B cell (primary cell): ENCODE measurements at regions not wholly inside any gene's neighbourhood (a gene's known extent, or its start where the extent isn't known, plus 50 kb on each side); places are given as distances from the start of the nearest gene placed in this dataset.
"Not testable (repeated sequence)": the region's sequence is repeated elsewhere in the genome, so short reads cannot be mapped to it uniquely, and the experiment has no call there.

Experiments
- ATAC-seq: fragments of 200-7000 bp; cut with Tn5 transposase; one replicate; pipeline ENCODE4 v1.10.0; 2021; ENCODE audit warnings: low read depth, mild to moderate bottlenecking, moderate number of reproducible peaks, moderate library complexity
- CTCF ChIA-PET: fragments of 350-600 bp; sonication (Branson Sonifier 250); formaldehyde crosslinking; loops from one replicate; lab custom pipeline; 2021; ENCODE audit warnings: antibody characterized with exemption, inconsistent platforms; lab: Charles Lee
- POLR2A ChIA-PET: fragments of 350-600 bp; sonication (Branson Sonifier 250); formaldehyde crosslinking; loops from one replicate; lab custom pipeline; 2021; ENCODE audit warnings: antibody characterized with exemption; lab: Charles Lee
- DNase-seq: peaks from one replicate; pipeline ENCODE4 v3.0.0; 2013
- H2AFZ ChIP-seq: 2 replicates; pipeline ENCODE4 v1.6.1; 2012; ENCODE audit warnings: mild to moderate bottlenecking, low read depth, low read length; ENCODE audit not compliant: insufficient read depth, poor library complexity, severe bottlenecking
- H3K27ac ChIP-seq, 2 donors: 1 replicate in 1 of 2; 2 replicates in 1 of 2; pipeline ENCODE4 v1.5.1; 2012 to 2013; ENCODE audit warnings: low read length in 2 of 2, mild to moderate bottlenecking in 2 of 2, moderate library complexity in 1 of 2
- H3K27me3 ChIP-seq, 4 experiments: fragments of 200-600 bp in 1 of 4; sonication (generic) in 1 of 4; replicated peaks in 1 of 4; 1 replicate in 2 of 4; 2 replicates in 2 of 4; pipeline versions ENCODE4 v1.6.1 to v1.7.0; 2013 to 2016; ENCODE audit warnings: low read length in 3 of 4, mild to moderate bottlenecking in 2 of 4, mixed read lengths in 1 of 4, moderate library complexity in 1 of 4; ENCODE audit not compliant: insufficient read depth in 4 of 4, control insufficient read depth in 3 of 4; ENCODE audit errors: control extremely low read depth in 1 of 4
- H3K36me3 ChIP-seq, 2 experiments: replicated peaks in 1 of 2; 1 replicate in 1 of 2; 2 replicates in 1 of 2; pipeline versions ENCODE4 v1.6.1 to v1.7.1; 2013; ENCODE audit warnings: low read length in 1 of 2; ENCODE audit not compliant: insufficient read depth in 2 of 2, control insufficient read depth in 1 of 2; ENCODE audit errors: control extremely low read depth in 1 of 2, extremely low read depth in 1 of 2
- H3K4me1 ChIP-seq, 2 donors: fragments of 200-600 bp in 1 of 2; sonication (generic) in 1 of 2; 1 replicate in 1 of 2; 2 replicates in 1 of 2; pipeline versions ENCODE4 v1.5.1 to v1.6.1; 2013 to 2017; ENCODE audit warnings: low read length in 2 of 2; ENCODE audit not compliant: control insufficient read depth in 2 of 2, insufficient read depth in 2 of 2
- H3K4me2 ChIP-seq: replicated peaks from 2 replicates; pipeline ENCODE3; 2012; ENCODE audit warnings: mild to moderate bottlenecking, low read depth, low read length; ENCODE audit not compliant: poor library complexity, severe bottlenecking
- H3K4me3 ChIP-seq, 5 experiments: fragments of 200-600 bp in 1 of 5; sonication (generic) in 1 of 5; 1 replicate in 3 of 5; 2 replicates in 2 of 5; pipeline versions ENCODE4 v1.5.1 to v1.7.0; 2011 to 2016; ENCODE audit warnings: low read length in 4 of 5, mild to moderate bottlenecking in 4 of 5, low read depth in 2 of 5, control low read depth in 1 of 5, moderate library complexity in 1 of 5; ENCODE audit not compliant: insufficient read depth in 1 of 5; ENCODE audit errors: control extremely low read depth in 1 of 5, extremely low read depth in 1 of 5
- H3K79me2 ChIP-seq: fragments of 200-600 bp; sonication (generic); one replicate; pipeline ENCODE4 v1.6.0; 2016; ENCODE audit warnings: low read length; ENCODE audit not compliant: control insufficient read depth, insufficient read depth
- H3K9ac ChIP-seq: fragments of 200-600 bp; sonication (generic); 2 replicates; pipeline ENCODE4 v1.6.1; 2017; ENCODE audit warnings: mild to moderate bottlenecking, low read length, moderate library complexity
- H3K9me3 ChIP-seq, 3 donors: one replicate each; pipeline versions ENCODE4 v1.6.1 to v1.7.1; 2013; ENCODE audit warnings: low read length in 2 of 3; ENCODE audit not compliant: control insufficient read depth in 2 of 3, insufficient read depth in 1 of 3; ENCODE audit errors: control extremely low read depth in 1 of 3
- H4K20me1 ChIP-seq: 2 replicates; pipeline ENCODE4 v1.6.0; 2012; ENCODE audit warnings: mild to moderate bottlenecking, low read length; ENCODE audit not compliant: insufficient read depth, control insufficient read depth, poor library complexity, severe bottlenecking
- H3K27ac Mint-ChIP-seq: one replicate; pipeline ENCODE4 v1.8.0; 2021; ENCODE audit warnings: mixed read lengths
- H3K27me3 Mint-ChIP-seq: one replicate; pipeline ENCODE4 v1.8.0; 2021; ENCODE audit warnings: mixed read lengths
- H3K4me1 Mint-ChIP-seq: one replicate; pipeline ENCODE4 v1.8.0; 2021; ENCODE audit warnings: mixed read lengths
- H3K4me3 Mint-ChIP-seq: one replicate; pipeline ENCODE4 v1.8.0; 2021; ENCODE audit warnings: mixed read lengths
- H3K9me3 Mint-ChIP-seq: one replicate; pipeline ENCODE4 v1.8.0; 2022; ENCODE audit warnings: mixed read lengths; ENCODE audit not compliant: insufficient read depth
- EZH2 ChIP-seq: IDR thresholded peaks from 2 replicates; pipeline ENCODE4 v1.6.1; 2012; ENCODE audit warnings: borderline replicate concordance, low read depth, mild to moderate bottlenecking, moderate library complexity, low read length; ENCODE audit not compliant: insufficient read depth, poor library complexity, severe bottlenecking
- WGBS: methylation state at CpG from one replicate; pipeline ENCODE4 v1.1.5; 2013; ENCODE audit warnings: missing lambda C conversion rate; ENCODE audit not compliant: insufficient coverage; 5-methylcytosine and 5-hydroxymethylcytosine counted together
- intact Hi-C: fragments of 100-400 bp; cut with micrococcal nuclease; formaldehyde crosslinking; loops from one replicate; pipeline ENCODE4 v1.10.0; 2022
- TF ChIP-seq, protein P1 (sequence below): fragments of 200-600 bp; IDR thresholded peaks from one replicate; pipeline ENCODE4 v1.8.0; 2022; ENCODE audit warnings: antibody characterized with exemption, mild to moderate bottlenecking

DNA sequence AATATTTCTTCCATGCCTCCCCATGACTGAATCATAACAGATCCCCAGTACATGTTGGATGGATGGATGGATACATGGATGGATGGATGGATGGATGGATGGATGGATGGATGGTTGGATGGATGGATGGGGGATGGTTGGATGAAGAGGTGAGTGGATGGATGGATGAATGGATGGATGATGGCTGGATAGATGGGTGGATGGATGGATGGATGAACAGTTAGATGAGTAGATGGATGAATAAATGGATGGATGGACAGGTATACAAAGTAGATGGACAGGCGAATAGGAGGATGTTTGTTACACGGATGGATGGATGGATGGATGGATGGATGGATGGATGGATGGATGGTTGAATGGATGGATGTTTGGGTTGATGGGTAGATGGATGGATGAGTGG is 120.0 kb upstream of the HAND1 start:
- Mint-ChIP-seq H3K9me3 (no peaks in the 10 kb centered on the region), H3K4me3 (no peak overlapping the region), H3K27ac (no peak overlapping the region), H3K4me1 (no peaks in the 10 kb centered on the region), H3K27me3 (peaks cover 32% of the 10 kb centered on the region)
- H4K20me1 ChIP-seq = no peaks in the 10 kb centered on the region
- H3K36me3 ChIP-seq = no peaks in the 10 kb centered on the region
- peaks cover 0 to 17% (median 3%) of the 10 kb centered on the region in 4 experiments for H3K27me3 ChIP-seq
- no peak overlapping the region for H3K27ac ChIP-seq
- ChIA-PET POLR2A (no interaction called here), CTCF (no interaction called here)
- DNase-seq (no peak), ATAC-seq (no peak)
- H3K79me2 ChIP-seq = no peaks in the 10 kb centered on the region
- WGBS = 76% methylated on average over 2 of the region's 2 CpGs
- no peaks in the 10 kb centered on the region for H3K4me1 ChIP-seq
- no peak overlapping the region for H3K9ac ChIP-seq
- H3K4me3 ChIP-seq = no peak overlapping the region
- no peak overlapping the region for H3K4me2 ChIP-seq
- no peak overlapping the region for H2AFZ ChIP-seq
- intact Hi-C loops = no loop called here
- TF ChIP-seq, protein P1, sequence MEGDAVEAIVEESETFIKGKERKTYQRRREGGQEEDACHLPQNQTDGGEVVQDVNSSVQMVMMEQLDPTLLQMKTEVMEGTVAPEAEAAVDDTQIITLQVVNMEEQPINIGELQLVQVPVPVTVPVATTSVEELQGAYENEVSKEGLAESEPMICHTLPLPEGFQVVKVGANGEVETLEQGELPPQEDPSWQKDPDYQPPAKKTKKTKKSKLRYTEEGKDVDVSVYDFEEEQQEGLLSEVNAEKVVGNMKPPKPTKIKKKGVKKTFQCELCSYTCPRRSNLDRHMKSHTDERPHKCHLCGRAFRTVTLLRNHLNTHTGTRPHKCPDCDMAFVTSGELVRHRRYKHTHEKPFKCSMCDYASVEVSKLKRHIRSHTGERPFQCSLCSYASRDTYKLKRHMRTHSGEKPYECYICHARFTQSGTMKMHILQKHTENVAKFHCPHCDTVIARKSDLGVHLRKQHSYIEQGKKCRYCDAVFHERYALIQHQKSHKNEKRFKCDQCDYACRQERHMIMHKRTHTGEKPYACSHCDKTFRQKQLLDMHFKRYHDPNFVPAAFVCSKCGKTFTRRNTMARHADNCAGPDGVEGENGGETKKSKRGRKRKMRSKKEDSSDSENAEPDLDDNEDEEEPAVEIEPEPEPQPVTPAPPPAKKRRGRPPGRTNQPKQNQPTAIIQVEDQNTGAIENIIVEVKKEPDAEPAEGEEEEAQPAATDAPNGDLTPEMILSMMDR = no peak
- TF ChIP-seq EZH2 = no peak
- peaks cover 0 to 9% (median 0%) of the 10 kb centered on the region in 3 donors for H3K9me3 ChIP-seq

DNA sequence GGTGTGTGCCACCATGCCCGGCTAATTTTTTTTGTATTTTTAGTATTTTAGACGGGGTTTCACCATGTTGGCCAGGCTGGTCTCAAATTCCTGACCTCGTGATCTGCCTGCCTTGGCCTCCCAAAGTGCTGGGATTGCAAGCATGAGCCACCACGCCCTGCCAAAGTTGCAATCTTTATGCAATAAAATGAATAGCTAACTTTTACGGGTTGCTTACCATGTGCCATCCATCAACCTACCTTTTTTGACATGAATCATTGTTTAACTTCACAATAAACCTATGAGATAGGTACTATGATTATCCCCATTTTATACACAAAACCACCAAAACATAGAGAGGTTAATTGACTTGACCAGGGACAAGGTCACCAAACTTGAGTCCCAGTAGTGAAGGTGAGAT is 118.8 kb upstream of the HAND1 start:
- H3K27ac ChIP-seq, H3K9me3 ChIP-seq, H3K4me3 Mint-ChIP-seq, H3K36me3 ChIP-seq, H3K27ac Mint-ChIP-seq, H3K9ac ChIP-seq, H3K79me2 ChIP-seq, POLR2A ChIA-PET, H3K4me3 ChIP-seq, H2AFZ ChIP-seq, H3K9me3 Mint-ChIP-seq, H3K4me2 ChIP-seq, H3K4me1 ChIP-seq, DNase-seq, H3K4me1 Mint-ChIP-seq, H4K20me1 ChIP-seq, ATAC-seq, intact Hi-C loops: not testable (repeated sequence)
- peaks cover 0 to 13% (median 1%) of the 10 kb centered on the region in 4 experiments for H3K27me3 ChIP-seq
- WGBS = 93% methylated on average over 3 of the region's 5 CpGs
- H3K27me3 Mint-ChIP-seq = peaks cover 24% of the 10 kb centered on the region
- CTCF ChIA-PET = interaction anchor here (0.7 kb wide), 1 partner anchor 315 kb away, joined by 3 read pairs; no protein-coding TSS in a partner anchor
